HepG2 (cell line): ENCODE measurements at regions not wholly inside any gene's neighbourhood (a gene's known extent, or its start where the extent isn't known, plus 50 kb on each side); places are given as distances from the start of the nearest gene placed in this dataset.

ENCODE experiments used
- ATAC-seq: fragments of 200-7000 bp; cut with Tn5 transposase; 3 replicates; pipeline ENCODE4 v1.9.1; 2020; ENCODE audit warnings: mild to moderate bottlenecking, moderate library complexity
- BruUV-seq: library from RNA; stranded (reverse); fragments of 400-500 nt; replicated peaks from 2 replicates; lab custom pipeline; 2021; lab: Mats Ljungman, UMichigan
- CTCF ChIA-PET: fragments of 300-600 bp; formaldehyde crosslinking; extraction: SDS; loops from one replicate; lab custom pipeline; 2021; ENCODE audit warnings: low total read pairs, inconsistent platforms, low intra/inter-chr PET ratio; lab: Yijun Ruan, JAX
- POLR2A ChIA-PET: fragments of 350-600 bp; sonication (Branson Sonifier 250); formaldehyde crosslinking; loops from one replicate; lab custom pipeline; 2020; ENCODE audit warnings: antibody characterized with exemption, inconsistent platforms; lab: Yijun Ruan, JAX
- DNase-seq: peaks from one replicate; pipeline ENCODE4 v3.0.0-alpha.2; 2015; ENCODE audit warnings: low spot score
- FAIRE-seq: peaks from 3 replicates; lab custom pipeline; 2011; peaks lifted over from hg19 to GRCh38; lab: Jason Lieb, UNC
- H2AFZ ChIP-seq: one replicate; pipeline ENCODE4 v1.6.1; 2011; ENCODE audit warnings: low read length, inconsistent platforms
- H3K27ac ChIP-seq: fragments of 300-600 bp; 3 replicates; pipeline ENCODE4 v1.8.0; 2011; ENCODE audit warnings: mixed run types, mild to moderate bottlenecking, mixed read lengths, low read length, inconsistent platforms; ENCODE audit not compliant: insufficient read depth; ENCODE audit errors: extremely low read length
- H3K27me3 ChIP-seq, 2 experiments: fragments of 200-600 bp in 1 of 2; 2 replicates in 1 of 2; 3 replicates in 1 of 2; pipeline versions ENCODE4 v1.6.0 to v1.8.0; 2011; ENCODE audit warnings: low read length in 2 of 2, mild to moderate bottlenecking in 2 of 2, moderate library complexity in 2 of 2, inconsistent platforms in 1 of 2; ENCODE audit not compliant: insufficient read depth in 2 of 2, control insufficient read depth in 1 of 2
- H3K36me3 ChIP-seq, 2 experiments: fragments of 200-600 bp in 1 of 2; replicated peaks in 1 of 2; 2 replicates in 1 of 2; 3 replicates in 1 of 2; pipeline versions ENCODE4 v1.5.1 to v1.8.0; 2011; ENCODE audit warnings: low read length in 2 of 2, inconsistent platforms in 1 of 2; ENCODE audit not compliant: insufficient read depth in 2 of 2, control insufficient read depth in 1 of 2
- H3K4me1 ChIP-seq: 2 replicates; pipeline ENCODE4 v1.5.1; 2012; ENCODE audit warnings: low read length, inconsistent platforms; ENCODE audit not compliant: insufficient read depth
- H3K4me2 ChIP-seq: 2 replicates; pipeline ENCODE4 v1.6.0; 2011; ENCODE audit warnings: low read depth, low read length, inconsistent platforms
- H3K4me3 ChIP-seq, 3 experiments: fragments of 200-600 bp in 1 of 3; sonication (generic), shearing (Covaris generic) in 1 of 3; replicated peaks in 1 of 3; 2 replicates each; pipeline ENCODE4 v1.5.1; 2011 to 2016; ENCODE audit warnings: low read length in 3 of 3, inconsistent platforms in 2 of 3, low read depth in 2 of 3, mild to moderate bottlenecking in 2 of 3, control low read depth in 1 of 3, mixed read lengths in 1 of 3; ENCODE audit not compliant: insufficient read depth in 1 of 3
- H3K79me2 ChIP-seq: one replicate; pipeline ENCODE4 v1.6.1; 2011; ENCODE audit warnings: low read length, inconsistent platforms; ENCODE audit not compliant: insufficient read depth
- H3K9ac ChIP-seq: 2 replicates; pipeline ENCODE4 v1.6.0; 2011; ENCODE audit warnings: mild to moderate bottlenecking, low read depth, low read length, inconsistent platforms; ENCODE audit not compliant: insufficient read depth
- H3K9me3 ChIP-seq: 2 replicates; pipeline ENCODE4 v1.5.1; 2012; ENCODE audit warnings: mild to moderate bottlenecking, low read length
- H4K20me1 ChIP-seq: 2 replicates; pipeline ENCODE4 v1.6.0; 2011; ENCODE audit warnings: inconsistent platforms, mild to moderate bottlenecking, low read length, moderate library complexity; ENCODE audit not compliant: insufficient read depth
- CCDC6 ChIP-seq: sonication (generic); formaldehyde crosslinking; IDR thresholded peaks from 2 replicates; pipeline ENCODE4 v1.8.1; 2022; ENCODE audit warnings: mild to moderate bottlenecking, missing genetic modification reagents, moderate library complexity
- CENPT ChIP-seq: sonication (generic); formaldehyde crosslinking; IDR thresholded peaks from 2 replicates; pipeline ENCODE4 v1.8.0; 2022; ENCODE audit warnings: low read depth, mild to moderate bottlenecking, moderate library complexity, missing genetic modification reagents
- GATAD1 ChIP-seq: IDR thresholded peaks from 2 replicates; pipeline ENCODE4 v1.6.1; 2016; ENCODE audit warnings: missing genetic modification reagents, missing compliant biosample characterization
- HCFC1 ChIP-seq: fragments of 150-350 bp; IDR thresholded peaks from 2 replicates; pipeline ENCODE4 v1.6.1; 2014; ENCODE audit warnings: low read depth, low read length
- HOXA9 ChIP-seq: sonication (generic); formaldehyde crosslinking; IDR thresholded peaks from 2 replicates; pipeline ENCODE4 v1.8.1; 2022; ENCODE audit warnings: missing genetic modification reagents, mild to moderate bottlenecking, moderate library complexity, borderline replicate concordance
- MTERF4 ChIP-seq: sonication (generic); formaldehyde crosslinking; IDR thresholded peaks from 2 replicates; pipeline ENCODE4 v1.8.0; 2023; ENCODE audit warnings: mild to moderate bottlenecking, missing genetic modification reagents
- POGK ChIP-seq: sonication (generic); formaldehyde crosslinking; conservative IDR thresholded peaks from 2 replicates; pipeline ENCODE4 v1.8.0; 2022; ENCODE audit warnings: mild to moderate bottlenecking, moderate library complexity, missing genetic modification reagents
- SP140L ChIP-seq: sonication (generic); formaldehyde crosslinking; IDR thresholded peaks from 2 replicates; pipeline ENCODE4 v1.4.0; 2020; ENCODE audit warnings: missing genetic modification reagents, borderline replicate concordance
- STAG1 ChIP-seq: sonication (generic); formaldehyde crosslinking; IDR thresholded peaks from 2 replicates; pipeline ENCODE4 v1.4.0; 2020; ENCODE audit warnings: missing genetic modification reagents
- ZKSCAN8 ChIP-seq: IDR thresholded peaks from 2 replicates; pipeline ENCODE4 v1.6.1; 2016; ENCODE audit warnings: borderline replicate concordance, missing genetic modification reagents, missing compliant biosample characterization
- ZNF496 ChIP-seq: sonication (generic); formaldehyde crosslinking; IDR thresholded peaks from 2 replicates; pipeline ENCODE4 v1.8.1; 2023; ENCODE audit warnings: mild to moderate bottlenecking, moderate library complexity, missing genetic modification reagents; ENCODE audit not compliant: insufficient replicate concordance
- ZNF569 ChIP-seq: sonication (generic); formaldehyde crosslinking; IDR thresholded peaks from 2 replicates; pipeline ENCODE4 v1.5.0; 2020; ENCODE audit warnings: mild to moderate bottlenecking, missing genetic modification reagents, moderate library complexity, borderline replicate concordance
- ZNF616 ChIP-seq: sonication (generic); formaldehyde crosslinking; IDR thresholded peaks from 2 replicates; pipeline ENCODE4 v1.5.0; 2020; ENCODE audit warnings: low read depth, mild to moderate bottlenecking, missing genetic modification reagents
- ZNF766 ChIP-seq: sonication (generic); formaldehyde crosslinking; IDR thresholded peaks from 2 replicates; pipeline ENCODE4 v1.5.0; 2020; ENCODE audit warnings: missing genetic modification reagents, borderline replicate concordance
- ZNF816 ChIP-seq: sonication (generic); formaldehyde crosslinking; IDR thresholded peaks from 2 replicates; pipeline ENCODE4 v1.8.0; 2022; ENCODE audit warnings: missing genetic modification reagents, mild to moderate bottlenecking, borderline replicate concordance
- WGBS: methylation state at CpG from one replicate; pipeline ENCODE4 v1.1.6; 2017; ENCODE audit warnings: low lambda C conversion rate; 5-methylcytosine and 5-hydroxymethylcytosine counted together
- in situ Hi-C: cut with HindIII; loops from 2 replicates; pipeline ENCODE4 v1.10.0; 2017; ENCODE audit warnings: low pct_unique_long_range_greater_than_20kb; ENCODE audit not compliant: extremely low pct_ligation_motif_present
- intact Hi-C: fragments of 100-400 bp; cut with micrococcal nuclease; formaldehyde crosslinking; loops from one replicate; pipeline ENCODE4 v1.10.0; 2022; ENCODE audit not compliant: unreplicated experiment
- TF ChIP-seq, protein P1 (sequence below): IDR thresholded peaks from 2 replicates; pipeline ENCODE4 v1.6.1; 2018; ENCODE audit warnings: missing genetic modification reagents
- TF ChIP-seq, protein P2 (sequence below): IDR thresholded peaks from 2 replicates; pipeline ENCODE4 v1.6.1; 2012; ENCODE audit warnings: low read length, improper control_type of control experiment
- TF ChIP-seq, protein P3 (sequence below): sonication (generic); formaldehyde crosslinking; IDR thresholded peaks from 2 replicates; pipeline ENCODE4 v1.4.0; 2020; ENCODE audit warnings: mild to moderate bottlenecking, missing genetic modification reagents

DNA sequence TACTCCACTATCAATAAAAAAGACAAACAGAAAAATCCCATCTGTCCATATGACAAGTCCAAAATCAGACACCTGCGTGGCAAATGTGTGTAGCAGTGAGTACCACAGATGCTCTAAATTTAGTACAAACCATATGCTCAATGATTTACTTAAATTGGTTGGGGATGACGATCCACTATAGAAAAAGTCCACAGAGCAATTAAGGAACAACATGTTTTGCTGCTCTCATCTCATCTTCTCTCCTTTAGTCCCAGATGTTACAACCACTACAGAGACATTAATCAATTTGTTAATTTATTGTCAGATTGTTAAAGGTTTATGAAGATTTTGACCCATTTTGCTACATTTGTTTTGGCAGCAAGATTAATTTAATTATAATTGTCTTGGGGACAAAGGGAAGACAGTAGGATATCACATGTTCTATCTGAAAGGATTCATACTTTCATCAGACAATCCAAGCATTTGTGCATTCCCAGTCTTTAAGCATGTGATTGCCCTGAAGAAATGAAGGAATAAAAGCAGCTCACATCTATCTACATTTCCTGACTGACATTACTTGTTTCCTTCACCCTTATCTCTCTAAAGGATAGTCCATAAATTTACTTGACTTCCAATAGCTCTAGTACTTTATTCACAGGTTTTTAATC lies 2268.1 kb downstream of the PCDH7 start:
- in situ Hi-C loops (no loop called here), intact Hi-C loops (no loop called here)
- ChIA-PET CTCF (no interaction called here), POLR2A (no interaction called here)
- BruUV-seq, result no TSS peak
- no peaks in the 10 kb centered on the region for H4K20me1 ChIP-seq
- DNase-seq, result no peak
- no peaks in the 10 kb centered on the region for H3K36me3 ChIP-seq
- no peaks in the 10 kb centered on the region for H3K4me1 ChIP-seq
- no peak overlapping the region for H3K27ac ChIP-seq
- peaks cover 62% of the 10 kb centered on the region for H3K9me3 ChIP-seq
- no peaks in the 10 kb centered on the region for H3K79me2 ChIP-seq
- no peak overlapping the region for H3K4me2 ChIP-seq
- H3K27me3 ChIP-seq, result no peaks in the 10 kb centered on the region
- no peak for ATAC-seq
- H3K4me3 ChIP-seq, result no peak overlapping the region
- H2AFZ ChIP-seq, result no peak overlapping the region
- no peak overlapping the region for H3K9ac ChIP-seq
- no peak for FAIRE-seq
- WGBS, result 3% methylated on average over 2 of the region's 2 CpGs
- TF ChIP-seq ZNF766 (CRISPR knock-in tag) (no peak), POGK (no peak), ZNF616 (no peak), ZNF569 (CRISPR knock-in tag) (no peak), ZNF816 (no peak), STAG1 (no peak), MTERF4 (CRISPR knock-in tag) (no peak), CCDC6 (CRISPR knock-in tag) (no peak), HOXA9 (CRISPR knock-in tag) (no peak), GATAD1 (CRISPR knock-in tag) (no peak), CENPT (CRISPR knock-in tag) (no peak), ZKSCAN8 (CRISPR knock-in tag) (no peak), SP140L (CRISPR knock-in tag) (no peak), HCFC1 (no peak), ZNF496 (CRISPR knock-in tag) (no peak)
- TF ChIP-seq, protein P1, sequence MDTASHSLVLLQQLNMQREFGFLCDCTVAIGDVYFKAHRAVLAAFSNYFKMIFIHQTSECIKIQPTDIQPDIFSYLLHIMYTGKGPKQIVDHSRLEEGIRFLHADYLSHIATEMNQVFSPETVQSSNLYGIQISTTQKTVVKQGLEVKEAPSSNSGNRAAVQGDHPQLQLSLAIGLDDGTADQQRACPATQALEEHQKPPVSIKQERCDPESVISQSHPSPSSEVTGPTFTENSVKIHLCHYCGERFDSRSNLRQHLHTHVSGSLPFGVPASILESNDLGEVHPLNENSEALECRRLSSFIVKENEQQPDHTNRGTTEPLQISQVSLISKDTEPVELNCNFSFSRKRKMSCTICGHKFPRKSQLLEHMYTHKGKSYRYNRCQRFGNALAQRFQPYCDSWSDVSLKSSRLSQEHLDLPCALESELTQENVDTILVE (CRISPR knock-in tag), result no peak
- TF ChIP-seq, protein P2, sequence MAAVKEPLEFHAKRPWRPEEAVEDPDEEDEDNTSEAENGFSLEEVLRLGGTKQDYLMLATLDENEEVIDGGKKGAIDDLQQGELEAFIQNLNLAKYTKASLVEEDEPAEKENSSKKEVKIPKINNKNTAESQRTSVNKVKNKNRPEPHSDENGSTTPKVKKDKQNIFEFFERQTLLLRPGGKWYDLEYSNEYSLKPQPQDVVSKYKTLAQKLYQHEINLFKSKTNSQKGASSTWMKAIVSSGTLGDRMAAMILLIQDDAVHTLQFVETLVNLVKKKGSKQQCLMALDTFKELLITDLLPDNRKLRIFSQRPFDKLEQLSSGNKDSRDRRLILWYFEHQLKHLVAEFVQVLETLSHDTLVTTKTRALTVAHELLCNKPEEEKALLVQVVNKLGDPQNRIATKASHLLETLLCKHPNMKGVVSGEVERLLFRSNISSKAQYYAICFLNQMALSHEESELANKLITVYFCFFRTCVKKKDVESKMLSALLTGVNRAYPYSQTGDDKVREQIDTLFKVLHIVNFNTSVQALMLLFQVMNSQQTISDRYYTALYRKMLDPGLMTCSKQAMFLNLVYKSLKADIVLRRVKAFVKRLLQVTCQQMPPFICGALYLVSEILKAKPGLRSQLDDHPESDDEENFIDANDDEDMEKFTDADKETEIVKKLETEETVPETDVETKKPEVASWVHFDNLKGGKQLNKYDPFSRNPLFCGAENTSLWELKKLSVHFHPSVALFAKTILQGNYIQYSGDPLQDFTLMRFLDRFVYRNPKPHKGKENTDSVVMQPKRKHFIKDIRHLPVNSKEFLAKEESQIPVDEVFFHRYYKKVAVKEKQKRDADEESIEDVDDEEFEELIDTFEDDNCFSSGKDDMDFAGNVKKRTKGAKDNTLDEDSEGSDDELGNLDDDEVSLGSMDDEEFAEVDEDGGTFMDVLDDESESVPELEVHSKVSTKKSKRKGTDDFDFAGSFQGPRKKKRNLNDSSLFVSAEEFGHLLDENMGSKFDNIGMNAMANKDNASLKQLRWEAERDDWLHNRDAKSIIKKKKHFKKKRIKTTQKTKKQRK, result no peak
- TF ChIP-seq, protein P3, sequence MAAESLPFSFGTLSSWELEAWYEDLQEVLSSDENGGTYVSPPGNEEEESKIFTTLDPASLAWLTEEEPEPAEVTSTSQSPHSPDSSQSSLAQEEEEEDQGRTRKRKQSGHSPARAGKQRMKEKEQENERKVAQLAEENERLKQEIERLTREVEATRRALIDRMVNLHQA, result no peak
